Skin epidermis (tissue), 12 donors: ENCODE measurements at regions not wholly inside any gene's neighbourhood (a gene's known extent, or its start where the extent isn't known, plus 50 kb on each side); places are given as distances from the start of the nearest gene placed in this dataset.
"Not testable (repeated sequence)": the region's sequence is repeated elsewhere in the genome, so short reads cannot be mapped to it uniquely, and the experiment has no call there.

Experiments
- H3K27ac ChIP-seq, 21 experiments: fragments of 200-600 bp; sonication (generic) in 11 of 21; one replicate each; pipeline ENCODE4 v1.5.0; 2020; ENCODE audit warnings: mild to moderate bottlenecking in 3 of 21, inconsistent platforms in 2 of 21, moderate library complexity in 2 of 21
- H3K4me3 ChIP-seq, 7 experiments: fragments of 200-600 bp; sonication (generic) in 2 of 7; one replicate each; pipeline ENCODE4 v1.5.0; 2020; ENCODE audit warnings: inconsistent platforms in 2 of 7, mild to moderate bottlenecking in 2 of 7, moderate library complexity in 1 of 7

GRCh38 chr2:224133387-224133786 lies 94.3 kb upstream of the SERPINE2 start:
- H3K4me3 ChIP-seq, result no peak overlapping the region
- H3K27ac ChIP-seq, result no peak overlapping the region

- H3K4me3 ChIP-seq, result no peak overlapping the region
- H3K27ac ChIP-seq, result peak overlapping the region in 5 of 21 experiments; percentile 8 to 60 (median 40)
Observed at GRCh38 chr2:224127871-224128501, 88.9 kb upstream of the SERPINE2 start.

GRCh38 chr2:224126440-224126839 lies 87.4 kb upstream of the SERPINE2 start:
- peak overlapping the region in 6 of 21 experiments; percentile 7 to 60 (median 21) for H3K27ac ChIP-seq
- no peak overlapping the region for H3K4me3 ChIP-seq

- Histone ChIP-seq H3K4me3 (no peak overlapping the region), H3K27ac (peak overlapping the region in 4 of 21 experiments; percentile 7 to 52 (median 21))
Observed at GRCh38 chr2:224126003-224126402, 86.9 kb upstream of the SERPINE2 start.

- H3K27ac ChIP-seq, result no peak overlapping the region
- H3K4me3 ChIP-seq, result no peak overlapping the region
Observed at GRCh38 chr2:224122542-224122941, 83.5 kb upstream of the SERPINE2 start.

GRCh38 chr2:224121406-224122067 lies 82.5 kb upstream of the SERPINE2 start:
- H3K27ac ChIP-seq, result peak overlapping the region in 2 of 21 experiments; percentile 1 to 10
- H3K4me3 ChIP-seq, result no peak overlapping the region

GRCh38 chr2:224120986-224121385 lies 81.9 kb upstream of the SERPINE2 start:
- Histone ChIP-seq H3K4me3 (no peak overlapping the region), H3K27ac (peak overlapping the region in 2 of 21 experiments; percentile 1 to 10)

- H3K4me3 ChIP-seq, H3K27ac ChIP-seq: not testable (repeated sequence)
Observed at GRCh38 chr2:224119846-224120245, 80.8 kb upstream of the SERPINE2 start.

- no peak overlapping the region for H3K4me3 ChIP-seq
- no peak overlapping the region for H3K27ac ChIP-seq
Observed at GRCh38 chr2:224114428-224114827, 75.3 kb upstream of the SERPINE2 start.

GRCh38 chr2:224113930-224114329 lies 74.8 kb upstream of the SERPINE2 start:
- H3K4me3 ChIP-seq, H3K27ac ChIP-seq: not testable (repeated sequence)

- no peak overlapping the region for H3K27ac ChIP-seq
- no peak overlapping the region for H3K4me3 ChIP-seq
Observed at GRCh38 chr2:224111576-224111975, 72.5 kb upstream of the SERPINE2 start.

- Histone ChIP-seq H3K4me3 (no peak overlapping the region), H3K27ac (no peak overlapping the region)
Observed at GRCh38 chr2:224110811-224111210, 71.7 kb upstream of the SERPINE2 start.

- Histone ChIP-seq H3K4me3 (no peak overlapping the region), H3K27ac (peak overlapping the region in 1 of 21 experiments; percentile 44)
Observed at GRCh38 chr2:224109751-224110150, 70.7 kb upstream of the SERPINE2 start.

GRCh38 chr2:224106794-224107193 lies 67.7 kb upstream of the SERPINE2 start:
- Histone ChIP-seq H3K4me3 (no peak overlapping the region), H3K27ac (no peak overlapping the region)

- Histone ChIP-seq H3K4me3 (no peak overlapping the region), H3K27ac (peak overlapping the region in 1 of 21 experiments; percentile 4)
Observed at GRCh38 chr2:224104668-224105386, 65.7 kb upstream of the SERPINE2 start.

- H3K4me3 ChIP-seq, result no peak overlapping the region
- peak overlapping the region in 1 of 21 experiments; percentile 27 for H3K27ac ChIP-seq
Observed at GRCh38 chr2:224103651-224104050, 64.6 kb upstream of the SERPINE2 start.

- Histone ChIP-seq H3K4me3 (no peak overlapping the region), H3K27ac (peak overlapping the region in 1 of 21 experiments; percentile 27)
Observed at GRCh38 chr2:224102991-224103390, 63.9 kb upstream of the SERPINE2 start.

- no peak overlapping the region for H3K4me3 ChIP-seq
- peak overlapping the region in 5 of 21 experiments; percentile 24 to 72 (median 39) for H3K27ac ChIP-seq
Observed at GRCh38 chr2:224101820-224102630, 62.9 kb upstream of the SERPINE2 start.

- Histone ChIP-seq H3K4me3 (no peak overlapping the region), H3K27ac (peak overlapping the region in 1 of 21 experiments; percentile 34)
Observed at GRCh38 chr2:224099861-224100643, 61.0 kb upstream of the SERPINE2 start.
